ENCODE measurements at regions not wholly inside any gene's neighbourhood (a gene's known extent, or its start where the extent isn't known, plus 50 kb on each side); places are given as distances from the start of the nearest gene placed in this dataset.
A peak's percentile ranks its signal among the peaks of the same experiment; 100 is the strongest.

DNA sequence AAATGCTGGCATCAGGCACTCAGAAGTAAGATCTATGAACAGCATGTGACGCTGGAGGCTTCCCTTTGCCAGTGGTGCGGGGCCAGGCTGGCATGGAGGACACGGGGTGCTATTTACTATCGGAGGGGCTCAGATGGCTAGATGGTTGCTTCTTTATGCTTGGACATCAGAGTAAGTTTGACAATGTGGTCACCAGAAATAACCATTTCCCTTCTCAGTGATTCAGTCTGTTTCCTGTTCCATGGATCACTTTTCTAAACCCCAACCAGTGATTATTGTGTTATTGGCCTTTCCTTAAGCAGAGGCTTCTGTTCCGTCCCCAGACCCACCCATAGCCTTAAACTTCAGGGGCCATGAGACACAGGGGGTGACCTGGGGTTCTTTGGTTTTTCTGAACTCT lies 55.4 kb upstream of the DHX15 start:
- Histone ChIP-seq H3K79me2 (ENCODE audit: insufficient read depth, low read length) (no peaks in the 10 kb centered on the region), H3K36me3 (replicated peaks in 1 of 2; ENCODE audit: control insufficient read depth in 1 of 2, insufficient read depth in 2 of 2, low read length in 2 of 2) (no peaks in the 10 kb centered on the region), H3K4me2 (replicated peaks; ENCODE audit: extremely low read depth, low read length, poor library complexity, severe bottlenecking) (no peak overlapping the region), H3K4me1 (ENCODE audit: control insufficient read depth in 1 of 2, insufficient read depth in 2 of 2, low read length in 2 of 2) (peaks cover 0 to 3% of the 10 kb centered on the region in 2 donors), H3K27ac (ENCODE audit: low read depth in 1 of 2, low read length in 2 of 2) (no peak overlapping the region), H3K27me3 (ENCODE audit: control insufficient read depth in 2 of 2, insufficient read depth in 2 of 2, low read length in 2 of 2) (no peaks in the 10 kb centered on the region), H4K20me1 (ENCODE audit: insufficient read depth, low read length) (no peaks in the 10 kb centered on the region), H3K4me3 (replicated peaks in 1 of 3; ENCODE audit: low read depth in 2 of 3, low read length in 3 of 3) (no peak overlapping the region), H3K9me3 (replicated peaks in 1 of 2; ENCODE audit: control insufficient read depth in 1 of 2, insufficient read depth in 1 of 2, low read length in 2 of 2) (no peaks in the 10 kb centered on the region), H2AFZ (ENCODE audit: insufficient read depth, low read depth, low read length, poor library complexity, severe bottlenecking) (peak overlapping the region; percentile 11), H3K9ac (ENCODE audit: insufficient read depth, low read length, poor library complexity, severe bottlenecking) (no peak overlapping the region)
- H3K36me3 Mint-ChIP-seq, result no peaks in the 10 kb centered on the region
- no peak for DNase-seq
- H3K27ac Mint-ChIP-seq, result no peak overlapping the region
- 20% methylated on average over 4 of the region's 5 CpGs for WGBS (ENCODE audit: insufficient coverage)
- TF ChIP-seq, protein P1, sequence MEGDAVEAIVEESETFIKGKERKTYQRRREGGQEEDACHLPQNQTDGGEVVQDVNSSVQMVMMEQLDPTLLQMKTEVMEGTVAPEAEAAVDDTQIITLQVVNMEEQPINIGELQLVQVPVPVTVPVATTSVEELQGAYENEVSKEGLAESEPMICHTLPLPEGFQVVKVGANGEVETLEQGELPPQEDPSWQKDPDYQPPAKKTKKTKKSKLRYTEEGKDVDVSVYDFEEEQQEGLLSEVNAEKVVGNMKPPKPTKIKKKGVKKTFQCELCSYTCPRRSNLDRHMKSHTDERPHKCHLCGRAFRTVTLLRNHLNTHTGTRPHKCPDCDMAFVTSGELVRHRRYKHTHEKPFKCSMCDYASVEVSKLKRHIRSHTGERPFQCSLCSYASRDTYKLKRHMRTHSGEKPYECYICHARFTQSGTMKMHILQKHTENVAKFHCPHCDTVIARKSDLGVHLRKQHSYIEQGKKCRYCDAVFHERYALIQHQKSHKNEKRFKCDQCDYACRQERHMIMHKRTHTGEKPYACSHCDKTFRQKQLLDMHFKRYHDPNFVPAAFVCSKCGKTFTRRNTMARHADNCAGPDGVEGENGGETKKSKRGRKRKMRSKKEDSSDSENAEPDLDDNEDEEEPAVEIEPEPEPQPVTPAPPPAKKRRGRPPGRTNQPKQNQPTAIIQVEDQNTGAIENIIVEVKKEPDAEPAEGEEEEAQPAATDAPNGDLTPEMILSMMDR (IDR thresholded peaks at IDR 0.05), result no peak
- peaks cover 11% of the 10 kb centered on the region for H3K4me1 Mint-ChIP-seq
- intact Hi-C loops (cut with micrococcal nuclease), result no loop called here
- H3K27me3 Mint-ChIP-seq (ENCODE audit: low read depth in 3 of 3), result peaks cover 6 to 14% (median 7%) of the 10 kb centered on the region in 3 donors
- H3K4me3 Mint-ChIP-seq, result no peak overlapping the region
- H3K9me3 Mint-ChIP-seq, result peaks cover 0 to 2% (median 0%) of the 10 kb centered on the region in 7 donors

DNA sequence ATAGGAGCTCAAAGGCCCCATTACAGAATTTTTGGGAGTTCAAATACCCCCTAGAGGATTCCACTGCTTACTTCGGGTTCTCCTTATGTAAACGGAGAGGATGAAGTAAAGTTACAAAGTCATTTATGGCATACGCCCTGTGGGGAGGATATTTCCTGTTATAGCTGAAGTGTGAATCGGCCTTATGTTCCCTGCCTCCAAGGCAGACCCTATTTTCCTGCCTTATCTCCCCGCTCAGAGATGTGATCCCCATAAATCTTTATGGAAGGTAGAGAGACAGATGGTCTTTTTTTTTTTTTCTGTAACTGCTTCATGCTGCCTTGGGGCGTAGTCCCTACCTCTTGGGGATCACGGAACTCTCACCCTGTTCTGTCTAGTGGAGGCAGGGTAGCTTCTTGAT lies 56.0 kb upstream of the DHX15 start:
- H3K27me3 ChIP-seq (ENCODE audit: control insufficient read depth in 2 of 2, insufficient read depth in 2 of 2, low read length in 2 of 2), result no peaks in the 10 kb centered on the region
- H2AFZ ChIP-seq (ENCODE audit: insufficient read depth, low read depth, low read length, poor library complexity, severe bottlenecking), result peak overlapping the region; percentile 11
- TF ChIP-seq, protein P1 (IDR thresholded peaks at IDR 0.05), result no peak
- Mint-ChIP-seq H3K4me3 (peak overlapping the region in 1 of 2 donors; percentile 59), H3K27ac (no peak overlapping the region), H3K27me3 (ENCODE audit: low read depth in 3 of 3) (peaks cover 5 to 14% (median 6%) of the 10 kb centered on the region in 3 donors), H3K9me3 (peaks cover 0 to 2% (median 0%) of the 10 kb centered on the region in 7 donors), H3K36me3 (no peaks in the 10 kb centered on the region), H3K4me1 (peaks cover 11% of the 10 kb centered on the region)
- H3K9ac ChIP-seq (ENCODE audit: insufficient read depth, low read length, poor library complexity, severe bottlenecking), result no peak overlapping the region
- no CpG with 5 or more reads among the region's 7 CpGs for WGBS (ENCODE audit: insufficient coverage)
- no peaks in the 10 kb centered on the region for H3K9me3 ChIP-seq (replicated peaks in 1 of 2; ENCODE audit: control insufficient read depth in 1 of 2, insufficient read depth in 1 of 2, low read length in 2 of 2)
- no peaks in the 10 kb centered on the region for H3K79me2 ChIP-seq (ENCODE audit: insufficient read depth, low read length)
- no peaks in the 10 kb centered on the region for H4K20me1 ChIP-seq (ENCODE audit: insufficient read depth, low read length)
- no peak overlapping the region for H3K27ac ChIP-seq (ENCODE audit: low read depth in 1 of 2, low read length in 2 of 2)
- H3K4me1 ChIP-seq (ENCODE audit: control insufficient read depth in 1 of 2, insufficient read depth in 2 of 2, low read length in 2 of 2), result peaks cover 0 to 3% of the 10 kb centered on the region in 2 donors
- H3K4me2 ChIP-seq (replicated peaks; ENCODE audit: extremely low read depth, low read length, poor library complexity, severe bottlenecking), result no peak overlapping the region
- DNase-seq, result no peak
- intact Hi-C loops (cut with micrococcal nuclease), result no loop called here
- H3K4me3 ChIP-seq (replicated peaks in 1 of 3; ENCODE audit: low read depth in 2 of 3, low read length in 3 of 3), result no peak overlapping the region
- H3K36me3 ChIP-seq (replicated peaks in 1 of 2; ENCODE audit: control insufficient read depth in 1 of 2, insufficient read depth in 2 of 2, low read length in 2 of 2), result no peaks in the 10 kb centered on the region
